ENCODE measurements at regions not wholly inside any gene's neighbourhood (a gene's known extent, or its start where the extent isn't known, plus 50 kb on each side); places are given as distances from the start of the nearest gene placed in this dataset.
"Not testable (repeated sequence)": the region's sequence is repeated elsewhere in the genome, so short reads cannot be mapped to it uniquely, and the experiment has no call there.

DNA sequence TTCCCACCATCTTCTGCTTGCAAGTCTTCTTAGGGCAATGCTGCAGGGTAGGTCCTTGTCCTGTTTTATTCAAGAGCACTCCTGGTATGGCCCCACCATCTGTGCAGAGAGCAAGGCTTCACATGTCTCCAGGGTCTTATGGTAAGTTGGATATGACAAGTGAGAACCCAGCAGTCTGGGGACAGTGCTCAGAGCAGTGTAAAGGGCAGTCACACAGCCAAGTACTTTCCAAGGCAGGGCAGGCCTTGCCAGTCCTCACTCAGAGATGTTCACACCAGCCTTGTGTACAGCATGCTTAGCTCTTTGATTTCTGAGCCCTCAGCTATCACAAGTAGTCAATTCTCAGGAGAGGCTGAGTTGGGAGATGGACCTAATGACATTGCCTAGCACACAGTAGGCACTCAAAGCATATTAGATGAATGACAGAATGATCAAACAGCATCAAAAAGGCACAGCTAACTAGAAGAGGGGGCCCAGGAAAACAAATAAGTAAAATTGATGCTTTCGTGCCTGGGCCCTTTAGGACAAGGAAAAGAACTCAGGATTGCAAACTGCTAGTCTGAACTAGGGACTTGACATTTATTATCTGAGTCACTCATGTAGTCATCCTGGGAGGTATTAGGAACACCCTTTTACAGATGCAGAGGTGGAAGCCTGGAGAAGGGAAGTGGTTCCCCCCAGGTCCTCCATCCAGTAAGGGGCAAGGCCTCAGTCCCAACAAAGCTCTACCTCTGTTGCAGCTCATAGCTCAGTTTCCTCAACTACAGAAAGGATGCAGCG lies 86.7 kb upstream of the CTAGE1 start:
- DNase-seq: no peak

GRCh38 chr18:22505141-22505591 lies 87.5 kb upstream of the CTAGE1 start:
- DNase-seq: no peak

DNA sequence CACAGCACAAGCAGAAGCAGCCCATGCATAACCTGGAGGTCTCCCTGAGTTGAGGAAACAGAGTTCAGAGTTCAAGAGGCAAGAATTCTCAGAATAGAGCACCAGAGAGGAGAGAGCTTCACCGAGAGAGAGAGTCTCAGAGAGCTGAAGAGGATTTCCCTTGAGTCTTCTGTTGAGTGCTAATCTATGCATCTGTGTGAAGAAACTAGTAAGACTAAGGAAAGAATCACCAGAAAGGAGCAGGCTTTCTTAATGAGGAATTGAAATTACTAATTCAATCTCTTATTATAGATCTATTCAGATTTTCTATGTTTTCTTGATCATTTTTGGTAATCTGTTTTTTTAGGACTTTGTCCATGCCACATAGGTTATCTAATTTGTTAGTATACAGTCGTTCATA lies 89.3 kb upstream of the CTAGE1 start:
- no peak for DNase-seq

DNA sequence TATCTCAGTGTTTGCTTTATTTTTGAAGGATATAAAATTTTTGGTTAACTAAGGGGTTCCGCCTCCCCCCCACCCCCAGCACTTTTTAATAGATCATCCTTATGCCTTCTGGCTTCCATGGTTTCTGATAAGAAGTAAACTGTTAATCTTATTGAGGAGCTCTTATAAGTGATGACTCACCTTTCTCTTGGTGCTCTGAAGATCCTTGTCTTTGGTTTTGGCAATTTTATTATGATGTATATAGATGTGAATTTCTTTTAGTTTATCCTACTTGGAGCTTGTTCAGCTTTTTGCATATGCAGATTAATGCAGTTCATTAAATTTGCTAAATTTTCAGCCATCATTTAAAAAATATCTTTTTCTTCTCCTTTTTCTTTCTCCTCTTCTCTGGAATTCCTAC lies 91.7 kb upstream of the CTAGE1 start:
- no peak for DNase-seq

- DNase-seq: no peak
These were observed 93.0 kb upstream of the CTAGE1 start for GRCh38 chr18:22510697-22511096.

- no peak for DNase-seq
These were observed 96.2 kb upstream of the CTAGE1 start for GRCh38 chr18:22513721-22514481.

- DNase-seq: no peak
These were observed 96.9 kb upstream of the CTAGE1 start for GRCh38 chr18:22514655-22515054.

DNA sequence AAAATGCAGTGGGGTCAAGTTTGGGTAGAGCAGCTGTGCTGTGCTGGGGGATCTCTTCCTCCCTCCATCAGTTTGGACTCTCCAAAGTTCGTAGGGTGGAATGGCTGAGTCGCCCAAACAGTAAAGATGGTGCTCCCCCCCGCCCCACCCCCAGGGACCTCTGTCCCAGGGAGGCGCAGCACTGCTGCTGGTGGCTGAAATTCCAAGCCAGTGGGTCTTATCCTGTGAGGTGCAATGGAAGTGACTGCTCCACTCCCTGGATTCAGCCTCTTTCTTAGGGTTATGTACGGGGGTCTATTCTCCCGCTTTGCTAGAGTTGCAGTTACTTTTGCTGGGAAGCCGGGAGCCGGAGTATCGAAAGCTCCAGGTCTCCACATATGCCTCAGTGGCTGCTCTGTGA lies 97.5 kb upstream of the CTAGE1 start:
- no peak for DNase-seq

GRCh38 chr18:22517356-22517755 lies 99.6 kb upstream of the CTAGE1 start:
- no peak for DNase-seq

DNA sequence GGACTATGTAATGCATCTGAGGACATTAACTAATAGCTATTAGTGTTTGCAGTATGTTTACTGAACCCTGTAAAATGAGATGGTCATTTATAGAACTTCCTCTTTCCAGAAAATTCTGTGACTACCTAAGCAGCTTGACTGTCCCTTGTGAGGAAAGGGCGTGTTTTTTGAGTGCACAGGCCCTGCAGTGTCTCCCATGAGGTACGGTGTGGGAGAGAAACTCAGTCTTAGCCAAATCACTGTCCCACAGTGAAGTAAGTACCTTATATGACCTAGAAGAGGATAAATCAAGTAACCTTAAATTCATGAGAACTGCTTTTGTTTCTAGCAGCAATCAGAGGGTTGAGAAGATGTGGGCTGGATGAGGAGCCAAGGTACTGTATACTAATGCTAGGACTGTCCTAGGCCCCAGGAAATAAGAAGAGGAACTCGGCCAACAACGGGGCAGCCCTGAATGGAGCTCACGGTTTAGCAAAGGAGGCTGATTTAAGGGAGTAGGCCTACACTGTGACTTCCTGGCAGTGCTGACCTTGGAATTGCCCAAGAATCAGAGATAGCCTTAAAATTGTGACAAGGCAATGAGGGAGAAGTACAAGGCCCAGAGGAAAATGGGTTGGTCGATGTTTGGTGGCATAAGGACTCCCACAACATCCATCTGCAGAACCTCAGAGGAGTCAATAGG lies 103.5 kb upstream of the CTAGE1 start:
- no peak for DNase-seq

GRCh38 chr18:22523481-22523880 lies 105.8 kb upstream of the CTAGE1 start:
- DNase-seq: no peak

GRCh38 chr18:22524783-22525182 lies 107.1 kb upstream of the CTAGE1 start:
- DNase-seq: no peak

DNA sequence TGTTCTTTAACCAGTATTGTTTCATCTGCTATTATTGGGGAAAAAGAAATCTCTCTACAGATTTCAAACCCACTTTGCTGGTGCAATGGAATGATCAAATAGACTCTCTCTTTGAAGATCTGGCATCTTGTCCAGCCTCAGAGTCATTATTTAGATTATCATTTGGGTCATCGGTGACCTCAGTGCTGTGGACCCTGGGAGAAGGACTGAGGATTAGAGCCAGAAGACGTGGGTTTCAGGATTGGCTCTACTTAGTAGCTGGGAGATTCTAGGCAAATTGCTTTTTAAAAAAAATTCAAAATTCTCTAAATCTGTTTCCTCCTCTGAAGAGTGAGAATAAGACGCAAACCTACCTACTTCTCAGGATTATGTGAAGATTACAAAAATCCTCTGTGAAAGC lies 107.6 kb upstream of the CTAGE1 start:
- no peak for DNase-seq

GRCh38 chr18:22525883-22526282 lies 108.2 kb upstream of the CTAGE1 start:
- DNase-seq: no peak

DNA sequence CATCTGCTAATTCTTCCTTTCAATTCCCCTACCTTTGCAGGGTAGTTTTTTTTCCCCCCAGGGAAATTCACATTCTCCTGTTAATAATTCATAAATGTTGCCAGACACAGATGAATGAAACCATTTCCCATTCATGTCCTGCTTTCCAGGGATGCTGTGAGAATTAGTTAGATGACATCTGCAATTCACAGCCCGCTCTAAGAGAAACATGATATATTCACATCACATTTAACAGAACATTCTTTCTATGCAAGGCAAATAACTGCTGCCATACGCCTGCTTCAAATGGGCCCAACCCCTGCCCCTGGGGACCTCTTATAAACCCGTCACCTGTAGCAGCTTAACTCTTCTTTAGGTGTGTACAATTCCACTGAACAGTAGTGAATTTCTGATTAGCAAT lies 110.6 kb upstream of the CTAGE1 start:
- DNase-seq: no peak

DNA sequence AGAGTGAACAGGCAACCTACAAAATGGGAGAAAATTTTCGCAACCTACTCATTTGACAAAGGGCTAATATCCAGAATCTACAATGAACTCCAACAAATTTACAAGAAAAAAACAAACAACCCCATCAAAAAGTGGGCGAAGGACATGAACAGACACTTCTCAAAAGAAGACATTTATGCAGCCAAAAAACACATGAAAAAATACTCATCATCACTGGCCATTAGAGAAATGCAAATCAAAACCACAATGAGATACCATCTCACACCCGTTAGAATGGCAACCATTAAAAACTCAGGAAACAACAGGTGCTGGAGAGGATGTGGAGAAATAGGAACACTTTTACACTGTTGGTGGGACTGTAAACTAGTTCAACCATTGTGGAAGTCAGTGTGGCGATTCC lies 117.0 kb upstream of the CTAGE1 start:
- not testable (repeated sequence) for DNase-seq

DNA sequence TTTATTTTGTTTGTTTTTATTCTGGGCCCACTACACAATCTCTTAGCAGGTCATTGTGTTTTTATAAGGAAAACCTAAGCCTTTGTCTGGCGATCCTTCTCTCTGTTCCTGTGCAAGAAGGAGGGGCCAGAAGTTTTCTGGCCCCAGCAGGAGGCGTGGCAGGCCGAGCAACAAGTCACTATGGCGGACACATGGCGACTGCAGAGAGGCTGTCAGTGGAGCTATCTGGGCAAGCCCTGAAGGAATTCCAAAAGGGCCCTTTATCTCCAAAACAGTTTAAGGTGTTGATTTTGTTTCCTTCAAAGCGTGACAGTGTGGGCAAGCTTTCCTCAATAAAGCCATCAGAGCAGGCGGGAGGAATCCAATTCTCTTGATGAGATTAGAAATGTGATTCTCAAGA lies 118.8 kb upstream of the CTAGE1 start:
- DNase-seq: no peak

- DNase-seq: no peak
These were observed 120.7 kb upstream of the CTAGE1 start for GRCh38 chr18:22538426-22538825.

GRCh38 chr18:22539051-22539765 lies 121.5 kb upstream of the CTAGE1 start:
- no peak for DNase-seq

DNA sequence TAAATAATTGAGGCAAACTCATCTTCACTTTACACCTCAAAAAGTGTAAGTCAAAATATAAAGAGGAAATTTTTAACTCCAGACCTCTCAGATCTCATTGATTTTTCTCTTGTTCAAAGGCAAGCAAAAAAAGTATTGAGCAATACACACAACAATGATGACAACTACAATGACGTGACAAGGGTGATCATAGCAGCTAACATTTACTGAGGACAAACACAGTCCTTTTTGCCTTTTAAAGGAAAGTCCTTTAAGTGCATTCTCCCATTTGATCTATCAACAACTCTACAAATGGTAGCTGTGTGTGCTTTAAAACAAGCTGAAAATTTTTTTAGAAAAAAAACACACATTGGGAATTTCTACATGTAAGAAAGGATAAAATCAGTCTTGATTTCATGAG lies 123.5 kb upstream of the CTAGE1 start:
- DNase-seq: no peak

- DNase-seq: no peak
These were observed 124.7 kb upstream of the CTAGE1 start for GRCh38 chr18:22542406-22542835.

- DNase-seq: no peak
These were observed 126.1 kb upstream of the CTAGE1 start for GRCh38 chr18:22543769-22544168.

DNA sequence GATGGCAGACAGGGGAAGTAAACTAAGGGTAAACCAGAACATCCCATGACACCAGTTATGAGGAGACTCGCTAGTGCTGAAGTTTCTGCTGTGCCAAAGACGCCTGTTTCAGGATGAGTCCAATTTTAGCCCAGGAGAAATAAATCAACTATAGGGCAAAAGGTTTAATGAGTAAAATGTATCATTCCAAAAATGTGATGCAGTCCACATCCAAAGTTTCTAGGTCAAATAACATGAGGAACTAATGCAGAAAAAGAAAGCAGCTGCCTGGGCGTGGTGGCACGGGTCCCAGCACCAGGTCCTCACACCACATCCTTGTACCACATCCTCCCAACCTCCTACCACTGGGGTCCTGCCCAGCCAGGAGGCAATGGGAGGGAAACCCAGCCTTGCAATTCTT lies 126.9 kb upstream of the CTAGE1 start:
- DNase-seq: no peak

Data from hematopoietic multipotent progenitor cell treated with erythropoietin and hydrocortisone succinate and interleukin-3 and kit ligand, for 6 days (in vitro differentiated cells).